H9 (cell line): ENCODE measurements at regions not wholly inside any gene's neighbourhood (a gene's known extent, or its start where the extent isn't known, plus 50 kb on each side); places are given as distances from the start of the nearest gene placed in this dataset.

Experiments
- DNase-seq: peaks from one replicate; pipeline ENCODE4 v3.0.0-alpha.2; 2017
- H2AFZ ChIP-seq: one replicate; pipeline ENCODE4 v1.6.1; 2013; ENCODE audit warnings: mild to moderate bottlenecking, low read length, control low read depth, moderate library complexity
- H2AK5ac ChIP-seq: 2 replicates; pipeline ENCODE4 v1.6.1; 2013; ENCODE audit warnings: low read length, control low read depth, mixed read lengths; ENCODE audit not compliant: insufficient read length
- H2BK120ac ChIP-seq: one replicate; pipeline ENCODE4 v1.6.1; 2013; ENCODE audit warnings: low read depth, mild to moderate bottlenecking, low read length, control low read depth, inconsistent platforms; ENCODE audit not compliant: poor library complexity, severe bottlenecking
- H2BK12ac ChIP-seq: 2 replicates; pipeline ENCODE4 v1.6.1; 2013; ENCODE audit warnings: low read length, control low read depth, mixed read lengths, low read depth; ENCODE audit not compliant: insufficient read length
- H2BK15ac ChIP-seq: 2 replicates; pipeline ENCODE4 v1.6.1; 2013; ENCODE audit warnings: low read depth, low read length, control low read depth
- H2BK20ac ChIP-seq: one replicate; pipeline ENCODE4 v1.6.1; 2013; ENCODE audit warnings: low read depth, mild to moderate bottlenecking, low read length, control low read depth, inconsistent platforms; ENCODE audit not compliant: poor library complexity, severe bottlenecking
- H2BK5ac ChIP-seq: 2 replicates; pipeline ENCODE4 v1.6.1; 2013; ENCODE audit warnings: low read length, control low read depth, mixed read lengths; ENCODE audit not compliant: insufficient read length
- H3K14ac ChIP-seq: 2 replicates; pipeline ENCODE4 v1.6.1; 2013; ENCODE audit warnings: low read length, control low read depth; ENCODE audit not compliant: insufficient read depth
- H3K18ac ChIP-seq: 2 replicates; pipeline ENCODE4 v1.6.1; 2013; ENCODE audit warnings: low read depth, mild to moderate bottlenecking, mixed read lengths, low read length, control low read depth; ENCODE audit not compliant: insufficient read length
- H3K23ac ChIP-seq: 2 replicates; pipeline ENCODE4 v1.6.1; 2013; ENCODE audit warnings: low read length, control low read depth, mixed read lengths, low read depth; ENCODE audit not compliant: insufficient read length
- H3K23me2 ChIP-seq: 2 replicates; pipeline ENCODE4 v1.6.1; 2013; ENCODE audit warnings: low read depth, mild to moderate bottlenecking, mixed read lengths, low read length, control low read depth; ENCODE audit not compliant: insufficient read length, poor library complexity, severe bottlenecking
- H3K27ac ChIP-seq: 2 replicates; pipeline ENCODE4 v1.5.1; 2013; ENCODE audit warnings: low read length, control low read depth, mixed read lengths, low read depth; ENCODE audit not compliant: insufficient read length
- H3K27me3 ChIP-seq: 2 replicates; pipeline ENCODE4 v1.6.1; 2013; ENCODE audit warnings: low read length, control low read depth, inconsistent platforms; ENCODE audit not compliant: insufficient read depth
- H3K4ac ChIP-seq: 2 replicates; pipeline ENCODE4 v1.6.1; 2013; ENCODE audit warnings: low read depth, mild to moderate bottlenecking, control low read depth, inconsistent platforms, low read length, moderate library complexity
- H3K4me1 ChIP-seq: 2 replicates; pipeline ENCODE4 v1.6.1; 2013; ENCODE audit warnings: low read length, control low read depth, inconsistent platforms; ENCODE audit not compliant: insufficient read depth
- H3K4me2 ChIP-seq: 2 replicates; pipeline ENCODE4 v1.6.1; 2013; ENCODE audit warnings: low read length, control low read depth, mixed read lengths; ENCODE audit not compliant: insufficient read length, insufficient read depth
- H3K56ac ChIP-seq: 2 replicates; pipeline ENCODE4 v1.6.1; 2013; ENCODE audit warnings: low read depth, mild to moderate bottlenecking, mixed read lengths, low read length, control low read depth; ENCODE audit not compliant: insufficient read length
- H3K79me1 ChIP-seq: 2 replicates; pipeline ENCODE4 v1.6.1; 2013; ENCODE audit warnings: low read depth, mild to moderate bottlenecking, moderate library complexity, low read length, control low read depth, inconsistent platforms; ENCODE audit not compliant: insufficient read depth, poor library complexity, severe bottlenecking
- H3K79me2 ChIP-seq: 2 replicates; pipeline ENCODE4 v1.6.1; 2013; ENCODE audit warnings: low read length, control low read depth, inconsistent platforms; ENCODE audit not compliant: insufficient read depth
- H3K9ac ChIP-seq: 2 replicates; pipeline ENCODE4 v1.6.1; 2013; ENCODE audit warnings: low read length, control low read depth, mixed read lengths; ENCODE audit not compliant: insufficient read length; ENCODE audit errors: extremely low read depth
- H3K9me3 ChIP-seq: one replicate; pipeline ENCODE4 v1.6.1; 2013; ENCODE audit warnings: low read depth, low read length, inconsistent platforms; ENCODE audit not compliant: control insufficient read depth
- H3T11ph ChIP-seq: one replicate; pipeline ENCODE4 v1.6.1; 2013; ENCODE audit warnings: mild to moderate bottlenecking, low read length, control low read depth, inconsistent platforms
- H4K20me1 ChIP-seq: one replicate; pipeline ENCODE4 v1.6.1; 2013; ENCODE audit not compliant: control insufficient read depth, insufficient read length, insufficient read depth
- H4K5ac ChIP-seq: 2 replicates; pipeline ENCODE4 v1.6.1; 2013; ENCODE audit warnings: low read depth, mild to moderate bottlenecking, mixed read lengths, low read length, control low read depth; ENCODE audit not compliant: insufficient read length
- H4K8ac ChIP-seq: replicated peaks from 2 replicates; pipeline ENCODE4 v1.6.1; 2013; ENCODE audit warnings: low read length, control low read depth, mixed read lengths, low read depth; ENCODE audit not compliant: insufficient read length
- H4K91ac ChIP-seq: 2 replicates; pipeline ENCODE4 v1.6.1; 2013; ENCODE audit warnings: low read depth, mild to moderate bottlenecking, moderate library complexity, mixed read lengths, low read length, control low read depth; ENCODE audit not compliant: insufficient read length
- H3K27ac Mint-ChIP-seq, 3 experiments: 2 replicates in 2 of 3; 3 replicates in 1 of 3; pipeline ENCODE4 v1.8.0; 2020 to 2021; ENCODE audit warnings: mixed read lengths in 3 of 3, mild to moderate bottlenecking in 1 of 3, moderate library complexity in 1 of 3
- H3K27me3 Mint-ChIP-seq: 2 replicates; pipeline ENCODE4 v1.8.0; 2021; ENCODE audit warnings: low read depth, mild to moderate bottlenecking, moderate library complexity, mixed read lengths
- H3K36me3 Mint-ChIP-seq, 3 experiments: 2 replicates in 2 of 3; 3 replicates in 1 of 3; pipeline ENCODE4 v1.8.0; 2020 to 2021; ENCODE audit warnings: low read depth in 3 of 3, mixed read lengths in 3 of 3; ENCODE audit not compliant: insufficient read depth in 1 of 3
- H3K4me1 Mint-ChIP-seq, 2 experiments: 2 replicates each; pipeline ENCODE4 v1.8.0; 2020; ENCODE audit warnings: mixed read lengths in 2 of 2
- H3K4me3 Mint-ChIP-seq, 2 experiments: 2 replicates in 1 of 2; 3 replicates in 1 of 2; pipeline ENCODE4 v1.8.0; 2020 to 2021; ENCODE audit warnings: mild to moderate bottlenecking in 2 of 2, mixed read lengths in 2 of 2, moderate library complexity in 1 of 2
- H3K9me3 Mint-ChIP-seq, 2 experiments: 2 replicates in 1 of 2; 3 replicates in 1 of 2; pipeline ENCODE4 v1.8.0; 2020; ENCODE audit warnings: mild to moderate bottlenecking in 2 of 2, mixed read lengths in 2 of 2, moderate library complexity in 1 of 2
- WGBS: extraction: QIAGEN DNeasy Blood & Tissue Kit; methylation state at CpG from one replicate; pipeline ENCODE4 v1.1.7; 2013; ENCODE audit warnings: missing lambda C conversion rate, low lambda C conversion rate, mixed read lengths; ENCODE audit not compliant: insufficient read length; ENCODE audit errors: extremely low coverage; 5-methylcytosine and 5-hydroxymethylcytosine counted together
- TF ChIP-seq, protein P1 (sequence below): fragments of 200-600 bp; sonication (generic); conservative IDR thresholded peaks from 3 replicates; pipeline ENCODE4 v1.8.0; 2021; ENCODE audit warnings: antibody characterized with exemption, mild to moderate bottlenecking

DNA sequence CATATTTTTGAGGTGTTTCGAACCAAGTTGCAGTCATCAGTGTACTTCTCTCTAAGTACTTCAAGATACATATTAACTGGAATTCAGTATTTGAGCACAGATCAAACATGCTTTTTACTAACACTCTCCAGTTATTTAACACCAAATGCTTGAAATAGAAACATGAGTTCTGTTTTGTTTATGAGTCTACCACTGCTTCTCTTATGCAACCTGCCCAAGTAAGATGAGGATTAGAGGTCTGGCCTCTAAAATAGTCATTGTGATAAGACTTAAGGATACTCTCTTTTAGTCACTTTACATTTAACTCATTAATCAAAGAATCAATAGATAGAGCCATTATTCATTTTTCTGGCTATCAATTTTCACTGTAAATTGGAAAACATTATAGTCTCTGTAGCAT lies 156.2 kb upstream of the THRB start:
- H3K27me3 Mint-ChIP-seq, result peaks cover 2% of the 10 kb centered on the region; the same call in 1 of the 2 replicates
- no peak overlapping the region for H3K18ac ChIP-seq
- no peak overlapping the region for H2AK5ac ChIP-seq
- H2AFZ ChIP-seq, result no peak overlapping the region
- no peak overlapping the region for H3K14ac ChIP-seq
- H3K27me3 ChIP-seq, result no peaks in the 10 kb centered on the region
- H3K4me1 ChIP-seq, result no peaks in the 10 kb centered on the region
- H3K4me1 Mint-ChIP-seq, result no peaks in the 10 kb centered on the region
- no peak overlapping the region for H2BK120ac ChIP-seq
- peaks cover 0 to 3% (median 0%) of the 10 kb centered on the region in 3 experiments; a peak in 1 of 7 replicates for H3K36me3 Mint-ChIP-seq
- peaks cover 0 to 2% of the 10 kb centered on the region in 2 experiments; a peak in 1 of 5 replicates for H3K9me3 Mint-ChIP-seq
- H3T11ph ChIP-seq, result no peak overlapping the region
- H2BK5ac ChIP-seq, result no peak overlapping the region
- H3K23ac ChIP-seq, result no peak overlapping the region
- no CpG with 5 or more reads among the region's 1 CpG for whole genome bisulfite sequencing
- no peak overlapping the region for H3K4me2 ChIP-seq
- H3K4ac ChIP-seq, result no peak overlapping the region
- H3K27ac ChIP-seq, result no peak overlapping the region
- no peak overlapping the region for H3K56ac ChIP-seq
- H4K91ac ChIP-seq, result no peak overlapping the region
- H2BK12ac ChIP-seq, result no peak overlapping the region
- H3K79me2 ChIP-seq, result no peaks in the 10 kb centered on the region
- no peak for DNase-seq
- H4K8ac ChIP-seq, result no peak overlapping the region
- H4K20me1 ChIP-seq, result no peaks in the 10 kb centered on the region
- no peak overlapping the region for H2BK15ac ChIP-seq
- H3K9me3 ChIP-seq, result no peaks in the 10 kb centered on the region
- H3K9ac ChIP-seq, result no peak overlapping the region
- H3K23me2 ChIP-seq, result no peaks in the 10 kb centered on the region
- TF ChIP-seq, protein P1, sequence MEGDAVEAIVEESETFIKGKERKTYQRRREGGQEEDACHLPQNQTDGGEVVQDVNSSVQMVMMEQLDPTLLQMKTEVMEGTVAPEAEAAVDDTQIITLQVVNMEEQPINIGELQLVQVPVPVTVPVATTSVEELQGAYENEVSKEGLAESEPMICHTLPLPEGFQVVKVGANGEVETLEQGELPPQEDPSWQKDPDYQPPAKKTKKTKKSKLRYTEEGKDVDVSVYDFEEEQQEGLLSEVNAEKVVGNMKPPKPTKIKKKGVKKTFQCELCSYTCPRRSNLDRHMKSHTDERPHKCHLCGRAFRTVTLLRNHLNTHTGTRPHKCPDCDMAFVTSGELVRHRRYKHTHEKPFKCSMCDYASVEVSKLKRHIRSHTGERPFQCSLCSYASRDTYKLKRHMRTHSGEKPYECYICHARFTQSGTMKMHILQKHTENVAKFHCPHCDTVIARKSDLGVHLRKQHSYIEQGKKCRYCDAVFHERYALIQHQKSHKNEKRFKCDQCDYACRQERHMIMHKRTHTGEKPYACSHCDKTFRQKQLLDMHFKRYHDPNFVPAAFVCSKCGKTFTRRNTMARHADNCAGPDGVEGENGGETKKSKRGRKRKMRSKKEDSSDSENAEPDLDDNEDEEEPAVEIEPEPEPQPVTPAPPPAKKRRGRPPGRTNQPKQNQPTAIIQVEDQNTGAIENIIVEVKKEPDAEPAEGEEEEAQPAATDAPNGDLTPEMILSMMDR, result no peak
- no peak overlapping the region for H4K5ac ChIP-seq
- no peaks in the 10 kb centered on the region for H3K79me1 ChIP-seq
- H3K4me3 Mint-ChIP-seq, result no peak overlapping the region
- H3K27ac Mint-ChIP-seq, result no peak overlapping the region
- no peak overlapping the region for H2BK20ac ChIP-seq
